ENCODE measurements at regions not wholly inside any gene's neighbourhood (a gene's known extent, or its start where the extent isn't known, plus 50 kb on each side); places are given as distances from the start of the nearest gene placed in this dataset.

DNA sequence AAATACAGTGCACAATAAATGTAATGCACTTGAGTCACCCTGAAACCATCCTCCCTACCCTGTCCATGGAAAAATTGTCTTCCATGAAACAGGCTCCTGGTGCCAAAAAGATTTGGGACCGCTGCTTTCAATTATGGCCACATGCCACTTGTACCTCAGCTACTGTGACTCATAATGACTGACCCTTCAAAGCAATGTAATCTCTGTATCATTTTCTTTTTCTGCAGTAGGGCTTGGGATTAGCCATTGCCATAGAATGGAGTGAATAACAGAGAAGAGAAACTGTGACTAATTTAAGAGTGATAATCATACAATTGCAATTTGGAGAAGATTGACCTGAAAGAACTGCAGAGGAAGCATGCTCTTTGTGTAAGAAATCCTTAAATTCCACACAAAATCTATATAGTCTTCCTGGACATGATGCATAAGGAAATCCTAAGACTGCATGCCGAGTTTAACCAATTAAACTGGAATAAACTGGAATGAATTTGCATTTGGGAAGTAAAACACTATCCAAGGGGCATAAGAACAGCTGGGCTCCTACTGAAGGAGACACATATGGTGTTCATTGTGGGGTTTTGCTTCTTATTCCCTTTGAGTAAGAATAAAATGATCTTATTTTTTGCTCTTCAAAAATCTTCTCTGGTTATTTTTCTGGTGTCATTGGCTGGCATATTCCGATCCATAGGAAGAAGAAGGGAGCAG is 59.5 kb upstream of the SLC7A1 start:
- DNase-seq: no peak

DNA sequence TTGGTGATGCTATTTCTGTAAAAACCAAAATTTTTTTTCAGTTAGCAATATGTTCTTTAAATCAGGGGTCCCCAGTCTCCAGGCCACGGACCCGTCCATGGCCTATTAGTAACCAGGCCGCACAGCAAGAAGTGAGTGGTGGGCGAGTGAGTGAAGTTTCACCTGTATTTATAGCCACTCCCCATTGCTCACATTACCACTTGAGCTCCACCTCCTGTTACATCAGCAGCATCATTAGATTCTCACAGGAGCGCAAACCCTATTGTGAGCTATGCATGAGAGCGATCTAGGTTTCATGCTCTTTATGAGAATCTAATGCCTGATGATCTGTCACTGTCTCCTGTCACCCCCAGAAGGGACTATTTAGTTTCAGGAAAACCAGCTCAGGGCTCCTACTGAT is 58.9 kb upstream of the SLC7A1 start:
- DNase-seq: no peak

DNA sequence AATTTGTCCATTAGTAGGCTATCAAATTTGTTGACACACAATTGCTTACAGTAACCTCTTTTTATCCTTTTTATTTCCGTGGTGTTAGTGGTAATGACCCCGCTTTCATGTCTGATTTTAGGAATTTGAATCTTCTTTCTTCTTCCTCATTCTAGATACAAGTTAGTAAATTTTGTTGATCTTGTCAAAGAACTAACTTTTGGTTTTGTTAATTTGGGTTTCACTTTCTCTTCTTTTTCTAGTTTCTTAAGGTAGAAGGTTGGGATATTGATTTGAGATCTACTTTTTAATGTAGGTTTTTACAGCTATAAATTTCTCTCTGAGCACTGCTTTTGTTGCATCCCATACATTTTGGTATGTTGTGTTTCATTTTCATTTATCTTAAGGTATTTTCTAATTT is 53.3 kb upstream of the SLC7A1 start:
- DNase-seq: no peak

All from activated CD8-positive, alpha-beta memory T cell treated with anti-CD3 and anti-CD28 coated beads, Interleukin-2, amount 50 U/mL, for 4 hours (primary cell).